HepG2 (cell line): ENCODE measurements at regions not wholly inside any gene's neighbourhood (a gene's known extent, or its start where the extent isn't known, plus 50 kb on each side); places are given as distances from the start of the nearest gene placed in this dataset.

Source experiments
- ATAC-seq: fragments of 200-7000 bp; cut with Tn5 transposase; 3 replicates; pipeline ENCODE4 v1.9.1; 2020; ENCODE audit warnings: mild to moderate bottlenecking, moderate library complexity
- BruUV-seq: library from RNA; stranded (reverse); fragments of 400-500 nt; replicated peaks from 2 replicates; lab custom pipeline; 2021; lab: Mats Ljungman, UMichigan
- CTCF ChIA-PET: fragments of 300-600 bp; formaldehyde crosslinking; extraction: SDS; loops from one replicate; lab custom pipeline; 2021; ENCODE audit warnings: low total read pairs, inconsistent platforms, low intra/inter-chr PET ratio; lab: Yijun Ruan, JAX
- POLR2A ChIA-PET: fragments of 350-600 bp; sonication (Branson Sonifier 250); formaldehyde crosslinking; loops from one replicate; lab custom pipeline; 2020; ENCODE audit warnings: antibody characterized with exemption, inconsistent platforms; lab: Yijun Ruan, JAX
- DNase-seq: peaks from one replicate; pipeline ENCODE4 v3.0.0-alpha.2; 2015; ENCODE audit warnings: low spot score
- FAIRE-seq: peaks from 3 replicates; lab custom pipeline; 2011; peaks lifted over from hg19 to GRCh38; lab: Jason Lieb, UNC
- H2AFZ ChIP-seq: one replicate; pipeline ENCODE4 v1.6.1; 2011; ENCODE audit warnings: low read length, inconsistent platforms
- H3K27ac ChIP-seq: fragments of 300-600 bp; 3 replicates; pipeline ENCODE4 v1.8.0; 2011; ENCODE audit warnings: mixed run types, mild to moderate bottlenecking, mixed read lengths, low read length, inconsistent platforms; ENCODE audit not compliant: insufficient read depth; ENCODE audit errors: extremely low read length
- H3K27me3 ChIP-seq, 2 experiments: fragments of 200-600 bp in 1 of 2; 2 replicates in 1 of 2; 3 replicates in 1 of 2; pipeline versions ENCODE4 v1.6.0 to v1.8.0; 2011; ENCODE audit warnings: low read length in 2 of 2, mild to moderate bottlenecking in 2 of 2, moderate library complexity in 2 of 2, inconsistent platforms in 1 of 2; ENCODE audit not compliant: insufficient read depth in 2 of 2, control insufficient read depth in 1 of 2
- H3K36me3 ChIP-seq, 2 experiments: fragments of 200-600 bp in 1 of 2; replicated peaks in 1 of 2; 2 replicates in 1 of 2; 3 replicates in 1 of 2; pipeline versions ENCODE4 v1.5.1 to v1.8.0; 2011; ENCODE audit warnings: low read length in 2 of 2, inconsistent platforms in 1 of 2; ENCODE audit not compliant: insufficient read depth in 2 of 2, control insufficient read depth in 1 of 2
- H3K4me1 ChIP-seq: 2 replicates; pipeline ENCODE4 v1.5.1; 2012; ENCODE audit warnings: low read length, inconsistent platforms; ENCODE audit not compliant: insufficient read depth
- H3K4me2 ChIP-seq: 2 replicates; pipeline ENCODE4 v1.6.0; 2011; ENCODE audit warnings: low read depth, low read length, inconsistent platforms
- H3K4me3 ChIP-seq, 3 experiments: fragments of 200-600 bp in 1 of 3; sonication (generic), shearing (Covaris generic) in 1 of 3; replicated peaks in 1 of 3; 2 replicates each; pipeline ENCODE4 v1.5.1; 2011 to 2016; ENCODE audit warnings: low read length in 3 of 3, inconsistent platforms in 2 of 3, low read depth in 2 of 3, mild to moderate bottlenecking in 2 of 3, control low read depth in 1 of 3, mixed read lengths in 1 of 3; ENCODE audit not compliant: insufficient read depth in 1 of 3
- H3K79me2 ChIP-seq: one replicate; pipeline ENCODE4 v1.6.1; 2011; ENCODE audit warnings: low read length, inconsistent platforms; ENCODE audit not compliant: insufficient read depth
- H3K9ac ChIP-seq: 2 replicates; pipeline ENCODE4 v1.6.0; 2011; ENCODE audit warnings: mild to moderate bottlenecking, low read depth, low read length, inconsistent platforms; ENCODE audit not compliant: insufficient read depth
- H3K9me3 ChIP-seq: 2 replicates; pipeline ENCODE4 v1.5.1; 2012; ENCODE audit warnings: mild to moderate bottlenecking, low read length
- H4K20me1 ChIP-seq: 2 replicates; pipeline ENCODE4 v1.6.0; 2011; ENCODE audit warnings: inconsistent platforms, mild to moderate bottlenecking, low read length, moderate library complexity; ENCODE audit not compliant: insufficient read depth
- ARID2 ChIP-seq: sonication (generic); formaldehyde crosslinking; IDR thresholded peaks from 2 replicates; pipeline ENCODE4 v1.8.1; 2022; ENCODE audit warnings: mild to moderate bottlenecking, missing genetic modification reagents, borderline replicate concordance
- PLRG1 ChIP-seq: fragments of 450-650 bp; conservative IDR thresholded peaks from 2 replicates; pipeline ENCODE4 v1.6.1; 2016
- WGBS: methylation state at CpG from one replicate; pipeline ENCODE4 v1.1.6; 2017; ENCODE audit warnings: low lambda C conversion rate; 5-methylcytosine and 5-hydroxymethylcytosine counted together
- in situ Hi-C: cut with HindIII; loops from 2 replicates; pipeline ENCODE4 v1.10.0; 2017; ENCODE audit warnings: low pct_unique_long_range_greater_than_20kb; ENCODE audit not compliant: extremely low pct_ligation_motif_present
- intact Hi-C: fragments of 100-400 bp; cut with micrococcal nuclease; formaldehyde crosslinking; loops from one replicate; pipeline ENCODE4 v1.10.0; 2022; ENCODE audit not compliant: unreplicated experiment
- TF ChIP-seq, protein P1 (sequence below): sonication (generic); formaldehyde crosslinking; IDR thresholded peaks from 2 replicates; pipeline ENCODE4 v1.8.1; 2023; ENCODE audit warnings: mild to moderate bottlenecking, missing genetic modification reagents, borderline replicate concordance
- TF ChIP-seq, protein P2 (sequence below): IDR thresholded peaks from 2 replicates; pipeline ENCODE4 v1.6.1; 2016; ENCODE audit warnings: low read depth, missing genetic modification reagents, missing compliant biosample characterization

DNA sequence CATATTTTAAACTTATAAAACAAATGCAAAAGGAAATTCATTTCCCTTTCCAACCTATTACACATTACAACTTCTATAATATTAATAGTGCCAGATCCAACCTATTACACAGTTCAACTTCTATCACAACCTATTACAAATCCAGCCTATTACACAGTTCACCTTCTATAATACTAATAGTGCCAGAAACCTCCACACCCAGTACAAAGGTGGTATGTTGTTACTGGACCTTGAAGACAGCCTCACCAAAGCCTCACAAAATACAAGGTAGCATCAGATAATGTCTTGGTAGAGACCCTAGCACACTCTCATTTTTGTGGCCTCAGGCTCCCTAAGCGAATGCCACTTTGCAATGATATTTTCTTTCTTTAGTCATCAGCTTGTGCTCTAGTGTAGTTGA lies 68.7 kb upstream of the PELI2 start:
- POLR2A ChIA-PET: no interaction called here
- WGBS: 6% methylated on average over 1 of the region's 1 CpG
- Histone ChIP-seq H3K4me3 (no peak overlapping the region), H3K27me3 (no peaks in the 10 kb centered on the region), H3K27ac (no peak overlapping the region), H4K20me1 (no peaks in the 10 kb centered on the region), H3K4me2 (no peak overlapping the region), H3K9me3 (no peaks in the 10 kb centered on the region), H3K36me3 (no peaks in the 10 kb centered on the region), H3K9ac (no peak overlapping the region)
- ATAC-seq: no peak
- no peak for DNase-seq
- BruUV-seq: no TSS peak
- intact Hi-C loops: no loop called here
- CTCF ChIA-PET: no interaction called here
- TF ChIP-seq PLRG1 (no peak), ARID2 (CRISPR knock-in tag) (no peak)
- TF ChIP-seq, protein P1, sequence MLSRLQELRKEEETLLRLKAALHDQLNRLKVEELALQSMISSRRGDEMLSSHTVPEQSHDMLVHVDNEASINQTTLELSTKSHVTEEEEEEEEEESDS (CRISPR knock-in tag): no peak
- TF ChIP-seq, protein P2, sequence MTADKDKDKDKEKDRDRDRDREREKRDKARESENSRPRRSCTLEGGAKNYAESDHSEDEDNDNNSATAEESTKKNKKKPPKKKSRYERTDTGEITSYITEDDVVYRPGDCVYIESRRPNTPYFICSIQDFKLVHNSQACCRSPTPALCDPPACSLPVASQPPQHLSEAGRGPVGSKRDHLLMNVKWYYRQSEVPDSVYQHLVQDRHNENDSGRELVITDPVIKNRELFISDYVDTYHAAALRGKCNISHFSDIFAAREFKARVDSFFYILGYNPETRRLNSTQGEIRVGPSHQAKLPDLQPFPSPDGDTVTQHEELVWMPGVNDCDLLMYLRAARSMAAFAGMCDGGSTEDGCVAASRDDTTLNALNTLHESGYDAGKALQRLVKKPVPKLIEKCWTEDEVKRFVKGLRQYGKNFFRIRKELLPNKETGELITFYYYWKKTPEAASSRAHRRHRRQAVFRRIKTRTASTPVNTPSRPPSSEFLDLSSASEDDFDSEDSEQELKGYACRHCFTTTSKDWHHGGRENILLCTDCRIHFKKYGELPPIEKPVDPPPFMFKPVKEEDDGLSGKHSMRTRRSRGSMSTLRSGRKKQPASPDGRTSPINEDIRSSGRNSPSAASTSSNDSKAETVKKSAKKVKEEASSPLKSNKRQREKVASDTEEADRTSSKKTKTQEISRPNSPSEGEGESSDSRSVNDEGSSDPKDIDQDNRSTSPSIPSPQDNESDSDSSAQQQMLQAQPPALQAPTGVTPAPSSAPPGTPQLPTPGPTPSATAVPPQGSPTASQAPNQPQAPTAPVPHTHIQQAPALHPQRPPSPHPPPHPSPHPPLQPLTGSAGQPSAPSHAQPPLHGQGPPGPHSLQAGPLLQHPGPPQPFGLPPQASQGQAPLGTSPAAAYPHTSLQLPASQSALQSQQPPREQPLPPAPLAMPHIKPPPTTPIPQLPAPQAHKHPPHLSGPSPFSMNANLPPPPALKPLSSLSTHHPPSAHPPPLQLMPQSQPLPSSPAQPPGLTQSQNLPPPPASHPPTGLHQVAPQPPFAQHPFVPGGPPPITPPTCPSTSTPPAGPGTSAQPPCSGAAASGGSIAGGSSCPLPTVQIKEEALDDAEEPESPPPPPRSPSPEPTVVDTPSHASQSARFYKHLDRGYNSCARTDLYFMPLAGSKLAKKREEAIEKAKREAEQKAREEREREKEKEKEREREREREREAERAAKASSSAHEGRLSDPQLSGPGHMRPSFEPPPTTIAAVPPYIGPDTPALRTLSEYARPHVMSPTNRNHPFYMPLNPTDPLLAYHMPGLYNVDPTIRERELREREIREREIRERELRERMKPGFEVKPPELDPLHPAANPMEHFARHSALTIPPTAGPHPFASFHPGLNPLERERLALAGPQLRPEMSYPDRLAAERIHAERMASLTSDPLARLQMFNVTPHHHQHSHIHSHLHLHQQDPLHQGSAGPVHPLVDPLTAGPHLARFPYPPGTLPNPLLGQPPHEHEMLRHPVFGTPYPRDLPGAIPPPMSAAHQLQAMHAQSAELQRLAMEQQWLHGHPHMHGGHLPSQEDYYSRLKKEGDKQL (CRISPR knock-in tag): no peak
- TF ChIP-seq, all 625 proteins: peak for 0
- no peaks in the 10 kb centered on the region for H3K4me1 ChIP-seq
- in situ Hi-C loops: no loop called here
- H2AFZ ChIP-seq: no peak overlapping the region
- FAIRE-seq: no peak
- no peaks in the 10 kb centered on the region for H3K79me2 ChIP-seq
